A673 (cell line): ENCODE measurements at regions not wholly inside any gene's neighbourhood (a gene's known extent, or its start where the extent isn't known, plus 50 kb on each side); places are given as distances from the start of the nearest gene placed in this dataset.

Source experiments
- BruUV-seq: library from RNA; stranded (reverse); fragments of 400-500 nt; replicated peaks from 2 replicates; lab custom pipeline; 2021; lab: Mats Ljungman, UMichigan
- CTCF ChIA-PET: fragments of 300-600 bp; sonication (Branson Sonifier 250); formaldehyde crosslinking; loops from one replicate; lab custom pipeline; 2022; ENCODE audit warnings: antibody characterized with exemption; lab: Charles Lee
- POLR2A ChIA-PET: fragments of 300-600 bp; sonication (Branson Sonifier 250); formaldehyde crosslinking; loops from one replicate; lab custom pipeline; 2022; ENCODE audit warnings: antibody characterized with exemption; ENCODE audit not compliant: low non-redundant PET; lab: Charles Lee
- DNase-seq: peaks from one replicate; pipeline ENCODE4 v3.0.0-alpha.2; 2015; ENCODE audit warnings: low spot score
- H3K27ac ChIP-seq: fragments of 200-600 bp; sonication (generic); 2 replicates; pipeline ENCODE4 v1.5.1; 2016; ENCODE audit warnings: mixed run types, low read depth, mild to moderate bottlenecking, mixed read lengths, antibody characterized with exemption, low read length; ENCODE audit not compliant: poor library complexity, severe bottlenecking
- H3K27me3 ChIP-seq: fragments of 200-600 bp; sonication (generic); replicated peaks from 2 replicates; pipeline ENCODE4 v1.6.1; 2017; ENCODE audit warnings: mixed run types, low read depth, mild to moderate bottlenecking, mixed read lengths, antibody characterized with exemption, low read length; ENCODE audit not compliant: insufficient read depth, poor library complexity
- H3K36me3 ChIP-seq: fragments of 200-600 bp; sonication (generic); 2 replicates; pipeline ENCODE4 v1.6.1; 2016; ENCODE audit warnings: mixed run types, mild to moderate bottlenecking, mixed read lengths, antibody characterized with exemption, low read length; ENCODE audit not compliant: insufficient read depth, poor library complexity, severe bottlenecking
- H3K4me1 ChIP-seq: fragments of 200-600 bp; sonication (generic); 2 replicates; pipeline ENCODE4 v1.6.1; 2017; ENCODE audit warnings: mixed run types, mild to moderate bottlenecking, mixed read lengths, antibody characterized with exemption, low read length; ENCODE audit not compliant: insufficient read depth, poor library complexity, severe bottlenecking
- H3K4me3 ChIP-seq: fragments of 200-600 bp; sonication (generic); 2 replicates; pipeline ENCODE4 v1.5.1; 2016; ENCODE audit warnings: low read depth, mixed run types, mild to moderate bottlenecking, mixed read lengths, low read length; ENCODE audit not compliant: poor library complexity, severe bottlenecking
- H3K9me3 ChIP-seq: fragments of 200-600 bp; sonication (generic); 2 replicates; pipeline ENCODE4 v1.6.1; 2016; ENCODE audit warnings: mixed run types, low read depth, mild to moderate bottlenecking, mixed read lengths, antibody characterized with exemption, low read length; ENCODE audit not compliant: poor library complexity, severe bottlenecking
- CTCF ChIP-seq: fragments of 300-800, 200-600 bp; sonication (generic); conservative IDR thresholded peaks from 2 replicates; pipeline ENCODE4 v1.5.1; 2017; ENCODE audit warnings: low read depth, mild to moderate bottlenecking, antibody characterized with exemption, low read length, moderate library complexity, mixed read lengths
- EZH2 ChIP-seq: fragments of 200-600 bp; sonication (generic); IDR thresholded peaks from 2 replicates; pipeline ENCODE4 v1.6.1; 2017; ENCODE audit warnings: borderline replicate concordance, low read depth, mild to moderate bottlenecking, mixed read lengths, antibody characterized with exemption, low read length; ENCODE audit not compliant: poor library complexity, severe bottlenecking
- intact Hi-C: fragments of 100-400 bp; cut with micrococcal nuclease; formaldehyde crosslinking; loops from one replicate; pipeline ENCODE4 v1.10.0; 2022; ENCODE audit not compliant: unreplicated experiment

- BruUV-seq = no TSS peak
- Histone ChIP-seq H3K9me3 (no peaks in the 10 kb centered on the region), H3K27me3 (no peaks in the 10 kb centered on the region), H3K36me3 (no peaks in the 10 kb centered on the region), H3K27ac (no peak overlapping the region), H3K4me3 (no peak overlapping the region), H3K4me1 (no peaks in the 10 kb centered on the region)
- TF ChIP-seq EZH2 (no peak), CTCF (no peak)
- intact Hi-C loops = no loop called here
- POLR2A ChIA-PET = no interaction called here
- DNase-seq = no peak
- CTCF ChIA-PET = no interaction called here
These were observed 539.4 kb downstream of the BNC2 start for GRCh38 chr9:16331031-16331430.

- intact Hi-C loops = no loop called here
- no peak for TF ChIP-seq EZH2
- TF ChIP-seq CTCF = no peak
- Histone ChIP-seq H3K36me3 (no peaks in the 10 kb centered on the region), H3K9me3 (no peaks in the 10 kb centered on the region), H3K27ac (no peak overlapping the region), H3K27me3 (no peaks in the 10 kb centered on the region), H3K4me1 (no peaks in the 10 kb centered on the region), H3K4me3 (no peak overlapping the region)
- BruUV-seq = no TSS peak
- POLR2A ChIA-PET = no interaction called here
- DNase-seq = no peak
- CTCF ChIA-PET = no interaction called here
These were observed 538.9 kb downstream of the BNC2 start for GRCh38 chr9:16331527-16331926.

- no peak for TF ChIP-seq EZH2
- TF ChIP-seq CTCF = no peak
- no peak overlapping the region for H3K4me3 ChIP-seq
- DNase-seq = no peak
- H3K27ac ChIP-seq = no peak overlapping the region
- POLR2A ChIA-PET = no interaction called here
- BruUV-seq = no TSS peak
- no peaks in the 10 kb centered on the region for H3K36me3 ChIP-seq
- no peaks in the 10 kb centered on the region for H3K4me1 ChIP-seq
- intact Hi-C loops = no loop called here
- CTCF ChIA-PET = no interaction called here
- no peaks in the 10 kb centered on the region for H3K27me3 ChIP-seq
- no peaks in the 10 kb centered on the region for H3K9me3 ChIP-seq
These were observed 536.8 kb downstream of the BNC2 start for GRCh38 chr9:16333691-16334090.
